GM18505 (cell line): ENCODE measurements at regions not wholly inside any gene's neighbourhood (a gene's known extent, or its start where the extent isn't known, plus 50 kb on each side); places are given as distances from the start of the nearest gene placed in this dataset.

Source experiments
- ATAC-seq: cut with Tn5 transposase; IDR thresholded peaks from one replicate; pipeline ENCODE4 v1.9.1; 2021; ENCODE audit not compliant: unreplicated experiment
- POLR2A ChIP-seq: IDR thresholded peaks from 4 replicates; pipeline ENCODE4 v1.6.1; 2011; ENCODE audit warnings: borderline replicate concordance; ENCODE audit not compliant: insufficient read depth, insufficient read length; ENCODE audit errors: extremely low read depth

DNA sequence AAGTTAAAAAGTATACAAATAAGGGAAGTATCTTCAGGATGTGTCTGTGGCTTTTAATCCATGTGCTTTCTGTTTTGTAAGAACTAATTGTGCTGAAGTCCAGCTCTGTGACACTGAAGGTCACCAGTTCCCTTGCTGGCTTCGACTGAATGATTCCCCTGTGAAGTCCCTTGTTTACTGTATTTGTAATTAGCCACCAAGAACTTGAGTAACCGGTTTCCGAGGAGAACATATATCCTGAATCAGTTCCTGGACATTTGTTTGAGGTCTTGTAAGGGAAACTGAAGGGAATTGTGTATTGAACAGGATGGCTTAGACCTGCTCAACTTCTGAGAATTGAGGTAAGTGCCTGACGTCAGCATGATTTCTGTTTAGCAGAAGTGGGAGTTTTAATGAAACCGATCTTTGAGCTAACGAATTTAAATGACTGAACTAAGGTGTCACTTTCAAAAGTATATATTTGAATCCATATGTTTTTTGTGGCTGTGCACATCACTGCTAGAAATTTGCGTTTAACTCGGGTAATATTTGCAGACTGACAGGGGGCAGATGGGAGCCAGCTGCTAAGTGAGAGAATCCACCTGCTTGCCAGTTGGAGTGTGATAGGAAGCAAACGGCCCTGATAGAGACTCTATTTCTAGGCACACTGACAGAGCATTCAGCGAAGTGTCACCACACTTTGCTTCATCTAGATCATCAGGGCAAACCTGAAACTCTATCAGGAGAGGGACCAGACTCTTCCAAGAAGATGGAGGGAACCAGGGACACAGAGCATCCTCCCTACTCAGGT lies 530.0 kb downstream of the RFC3 start:
- ATAC-seq: no peak
- TF ChIP-seq POLR2A: no peak

DNA sequence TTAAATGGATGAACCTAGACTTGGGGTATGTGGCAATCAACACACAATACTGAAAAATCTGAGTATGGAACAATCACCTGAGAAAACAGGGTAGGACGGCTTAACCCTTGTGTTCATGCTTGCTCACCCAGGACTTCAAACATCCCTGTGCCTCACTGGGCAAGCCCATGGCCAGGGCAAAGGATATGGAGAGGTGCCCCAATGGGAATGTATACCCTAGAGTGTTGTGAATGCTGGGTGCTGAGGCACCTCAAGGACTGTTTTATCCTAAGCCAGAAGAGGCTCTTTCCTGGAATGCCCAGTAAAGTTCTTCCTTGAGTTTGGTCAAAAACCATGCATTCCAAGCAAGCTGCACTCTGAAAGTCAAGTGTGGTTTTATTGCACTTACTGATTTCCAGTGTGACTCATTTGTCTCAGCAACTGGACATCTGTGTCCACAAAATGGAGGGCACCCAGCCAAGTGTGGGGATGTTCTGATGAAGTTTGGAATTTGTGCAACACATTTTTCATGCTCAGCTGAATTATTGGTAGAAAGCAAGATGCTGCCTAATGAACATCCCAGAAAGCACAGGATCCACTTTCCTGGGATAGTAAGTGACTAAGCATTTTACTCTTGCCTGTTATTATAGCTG lies 531.3 kb downstream of the RFC3 start:
- ATAC-seq: no peak
- TF ChIP-seq POLR2A: no peak

GRCh38 chr13:34350671-34351070 lies 532.7 kb downstream of the RFC3 start:
- ATAC-seq: no peak
- no peak for TF ChIP-seq POLR2A

DNA sequence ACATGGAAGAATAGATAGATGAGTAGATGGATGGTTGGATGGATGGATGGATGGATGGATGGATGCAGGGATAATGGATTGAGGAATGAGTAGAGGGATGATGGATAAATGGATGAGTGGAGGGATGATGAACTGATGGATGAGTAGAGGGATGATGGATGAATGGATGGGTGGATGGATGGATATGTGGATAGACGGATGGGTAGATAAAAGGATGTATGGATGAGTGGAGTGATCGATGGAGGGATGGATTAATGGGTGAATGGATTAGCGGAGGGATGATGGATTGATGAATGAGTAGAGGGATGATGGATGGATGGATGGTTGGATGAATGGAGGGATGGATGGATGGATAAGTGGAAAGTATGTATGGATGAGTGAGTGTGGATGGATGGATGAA lies 533.2 kb downstream of the RFC3 start:
- no peak for TF ChIP-seq POLR2A
- no peak for ATAC-seq

DNA sequence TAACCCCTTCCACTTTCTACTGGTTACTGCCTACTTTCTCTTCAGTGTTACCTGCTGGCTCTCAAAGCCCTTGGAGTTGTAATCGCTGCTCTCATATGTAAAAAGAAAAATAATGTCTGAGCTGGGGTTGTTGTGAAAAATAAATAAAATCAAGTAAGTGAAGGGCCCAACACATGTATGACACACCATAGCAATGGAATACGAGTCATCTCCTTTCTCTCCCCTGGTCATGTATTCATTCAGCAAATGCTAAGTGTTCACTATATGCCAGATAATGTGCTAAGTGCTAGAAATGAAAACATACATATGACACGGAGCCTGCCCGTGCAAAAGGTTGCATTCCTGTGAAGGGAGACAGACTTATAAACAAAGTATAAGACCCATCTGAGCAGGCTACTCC lies 535.0 kb downstream of the RFC3 start:
- ATAC-seq: no peak
- TF ChIP-seq POLR2A: no peak

GRCh38 chr13:34356686-34357434 lies 538.9 kb downstream of the RFC3 start:
- no peak for TF ChIP-seq POLR2A
- ATAC-seq: no peak

GRCh38 chr13:34357435-34358232 lies 539.7 kb downstream of the RFC3 start:
- ATAC-seq: no peak
- no peak for TF ChIP-seq POLR2A

GRCh38 chr13:34358811-34359513 lies 541.0 kb downstream of the RFC3 start:
- no peak for TF ChIP-seq POLR2A
- ATAC-seq: no peak

DNA sequence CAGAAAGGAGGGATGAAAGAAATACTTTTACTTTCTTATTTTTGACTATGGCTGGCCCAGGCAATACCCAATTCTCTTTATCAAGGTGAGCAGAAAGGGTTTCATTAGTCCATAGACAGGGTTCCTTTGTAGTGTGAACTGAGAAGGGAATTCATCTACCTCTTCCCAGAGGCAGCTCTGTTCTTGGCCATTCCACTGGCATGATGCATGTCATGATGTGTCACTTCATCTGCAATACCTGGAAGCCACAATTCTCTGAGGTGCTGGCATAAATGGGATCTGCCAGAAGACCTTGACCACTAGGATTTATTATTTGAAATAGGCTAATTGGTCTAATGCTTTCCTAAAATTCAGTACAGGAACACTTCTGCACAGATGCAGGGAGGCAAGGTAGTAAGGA lies 542.8 kb downstream of the RFC3 start:
- TF ChIP-seq POLR2A: no peak
- no peak for ATAC-seq

GRCh38 chr13:34361560-34361959 lies 543.6 kb downstream of the RFC3 start:
- TF ChIP-seq POLR2A: no peak
- ATAC-seq: no peak

DNA sequence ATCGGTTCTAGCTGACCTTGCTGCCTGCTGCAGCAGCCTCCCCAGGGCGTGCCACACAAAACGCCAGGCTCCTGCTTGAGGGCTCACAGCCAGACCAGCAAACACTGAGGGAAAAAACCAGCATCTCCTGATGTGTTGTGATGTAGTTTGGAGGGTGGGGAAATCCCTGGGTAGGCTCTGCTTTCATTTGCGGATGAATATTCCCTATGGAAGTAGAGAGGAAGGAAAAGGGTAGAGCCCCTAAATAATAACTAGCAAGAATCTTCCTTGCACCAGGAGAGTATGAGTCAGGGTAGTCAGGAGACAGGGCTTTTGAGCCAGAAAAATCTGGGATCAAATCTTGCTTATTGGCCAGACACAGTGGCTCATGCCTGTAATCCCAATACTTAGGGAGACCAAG lies 545.3 kb downstream of the RFC3 start:
- no peak for ATAC-seq
- no peak for TF ChIP-seq POLR2A

- no peak for ATAC-seq
- TF ChIP-seq POLR2A: no peak
Measured at GRCh38 chr13:34364633-34365032, 546.7 kb downstream of the RFC3 start.
